HEK293T (cell line): ENCODE measurements at regions not wholly inside any gene's neighbourhood (a gene's known extent, or its start where the extent isn't known, plus 50 kb on each side); places are given as distances from the start of the nearest gene placed in this dataset.

ENCODE experiments used
- CTCF ChIA-PET: fragments of 350-600 bp; formaldehyde crosslinking; extraction: SDS; loops from one replicate; lab custom pipeline; 2021; ENCODE audit warnings: antibody characterized with exemption, inconsistent platforms; lab: Yijun Ruan, JAX
- POLR2A ChIA-PET: fragments of 350-600 bp; formaldehyde crosslinking; extraction: SDS; loops from one replicate; lab custom pipeline; 2020; ENCODE audit warnings: antibody characterized with exemption, inconsistent platforms; lab: Yijun Ruan, JAX
- DNase-seq: peaks from one replicate; pipeline ENCODE4 v3.0.0; 2012; ENCODE audit warnings: mixed read lengths; ENCODE audit errors: extremely low spot score
- ARNT ChIP-seq: fragments of 450-650 bp; IDR thresholded peaks from 2 replicates; pipeline ENCODE4 v1.6.1; 2017; ENCODE audit warnings: mild to moderate bottlenecking
- BHLHE40 ChIP-seq: fragments of 450-650 bp; IDR thresholded peaks from 2 replicates; pipeline ENCODE4 v1.6.1; 2016; ENCODE audit warnings: mild to moderate bottlenecking, moderate library complexity, borderline replicate concordance
- CTBP1 ChIP-seq: fragments of 450-650 bp; IDR thresholded peaks from 2 replicates; pipeline ENCODE4 v1.6.1; 2016; ENCODE audit warnings: borderline replicate concordance
- ELF4 ChIP-seq: fragments of 450-650 bp; IDR thresholded peaks from 2 replicates; pipeline ENCODE4 v1.6.1; 2017; ENCODE audit warnings: antibody characterized with exemption
- FOXA1 ChIP-seq: fragments of 450-650 bp; IDR thresholded peaks from 2 replicates; pipeline ENCODE4 v1.6.1; 2016; ENCODE audit warnings: mild to moderate bottlenecking
- FOXK2 ChIP-seq: fragments of 450-650 bp; IDR thresholded peaks from 2 replicates; pipeline ENCODE4 v1.6.1; 2016; ENCODE audit warnings: mild to moderate bottlenecking
- FOXM1 ChIP-seq: fragments of 450-650 bp; IDR thresholded peaks from 2 replicates; pipeline ENCODE4 v1.6.1; 2017; ENCODE audit warnings: mild to moderate bottlenecking, borderline replicate concordance
- HDGF ChIP-seq: fragments of 450-650 bp; IDR thresholded peaks from 2 replicates; pipeline ENCODE4 v1.6.1; 2017; ENCODE audit warnings: antibody characterized with exemption, borderline replicate concordance
- L3MBTL2 ChIP-seq: fragments of 450-650 bp; conservative IDR thresholded peaks from 2 replicates; pipeline ENCODE4 v1.6.1; 2016; ENCODE audit warnings: mild to moderate bottlenecking
- LEF1 ChIP-seq: fragments of 450-650 bp; IDR thresholded peaks from 2 replicates; pipeline ENCODE4 v1.6.1; 2017; ENCODE audit warnings: mild to moderate bottlenecking, borderline replicate concordance
- NFRKB ChIP-seq: fragments of 450-650 bp; IDR thresholded peaks from 2 replicates; pipeline ENCODE4 v1.6.1; 2016; ENCODE audit warnings: mild to moderate bottlenecking, moderate library complexity
- SP1 ChIP-seq: fragments of 450-650 bp; IDR thresholded peaks from 2 replicates; pipeline ENCODE4 v1.6.1; 2017
- SUZ12 ChIP-seq: fragments of 450-650 bp; IDR thresholded peaks from 2 replicates; pipeline ENCODE4 v1.6.1; 2016; ENCODE audit warnings: mild to moderate bottlenecking
- TARDBP ChIP-seq: fragments of 450-650 bp; IDR thresholded peaks from 2 replicates; pipeline ENCODE4 v1.6.1; 2016
- ZNF384 ChIP-seq: fragments of 450-650 bp; IDR thresholded peaks from 2 replicates; pipeline ENCODE4 v1.6.1; 2016
- TF ChIP-seq, protein P1 (sequence below): fragments of 450-650 bp; IDR thresholded peaks from 2 replicates; pipeline ENCODE4 v1.6.1; 2016

DNA sequence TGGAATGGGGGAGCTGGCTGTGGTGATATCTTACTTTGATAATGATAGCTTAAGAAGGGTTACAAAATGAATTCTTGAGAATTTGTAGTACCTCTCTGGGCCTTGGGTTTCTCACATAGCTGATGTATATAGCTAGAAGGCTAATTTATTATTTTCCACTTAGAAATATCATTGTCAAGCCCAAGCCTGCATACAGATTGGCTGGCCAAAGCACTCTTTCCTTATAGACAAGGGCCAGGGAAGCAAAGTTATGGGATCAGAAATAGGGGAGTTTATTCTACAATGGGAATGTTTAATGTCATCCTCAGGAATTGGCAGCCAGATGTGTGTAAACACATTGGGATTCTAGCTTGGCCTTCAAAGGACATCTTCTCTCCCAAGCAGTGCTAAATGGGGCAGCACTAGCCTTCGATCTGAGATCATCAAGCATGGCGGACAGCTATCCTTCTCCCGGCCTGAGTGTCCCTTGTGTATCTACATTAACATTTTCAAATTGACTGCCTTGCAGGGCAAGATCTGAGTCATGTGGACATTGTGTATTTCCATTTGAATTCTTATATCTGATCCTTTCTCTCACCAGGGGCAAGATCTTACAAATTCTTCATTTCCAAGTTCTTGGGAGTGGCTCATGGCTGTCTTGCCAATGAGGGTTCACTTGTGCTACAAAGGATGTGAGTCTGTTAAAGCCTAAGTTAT is 457.2 kb downstream of the ARHGEF28 start:
- no peak for TF ChIP-seq BHLHE40
- no peak for TF ChIP-seq ARNT
- TF ChIP-seq FOXA1 = no peak
- no peak for TF ChIP-seq FOXK2
- TF ChIP-seq SP1 = no peak
- no peak for TF ChIP-seq L3MBTL2
- no peak for TF ChIP-seq TARDBP
- CTCF ChIA-PET = no interaction called here
- no peak for DNase-seq
- POLR2A ChIA-PET = no interaction called here

GRCh38 chr5:74082512-74083055 is 456.6 kb downstream of the ARHGEF28 start:
- DNase-seq = no peak
- no peak for TF ChIP-seq SP1
- no peak for TF ChIP-seq HDGF
- TF ChIP-seq NFRKB = no peak
- TF ChIP-seq TARDBP = no peak
- ChIA-PET CTCF (no interaction called here), POLR2A (no interaction called here)

DNA sequence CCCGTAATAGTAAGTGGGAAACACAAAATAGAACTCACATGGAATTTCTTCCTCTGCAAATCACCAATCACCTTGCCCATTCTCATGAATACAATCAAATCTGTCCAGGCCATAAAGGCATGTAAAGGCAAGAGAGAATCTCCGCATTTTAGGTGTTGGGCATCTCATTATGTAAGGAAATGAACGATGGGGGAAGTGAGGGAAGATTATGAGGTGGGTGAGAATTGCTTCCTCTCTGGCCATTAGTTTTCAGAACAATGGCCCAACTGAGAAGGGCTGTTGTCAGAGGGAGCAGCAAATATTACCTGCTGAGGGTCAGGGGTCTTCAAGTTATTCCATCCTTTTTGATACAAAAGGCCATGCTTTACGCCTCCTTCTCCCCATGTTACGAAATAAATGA is 455.1 kb downstream of the ARHGEF28 start:
- no peak for DNase-seq
- ChIA-PET POLR2A (no interaction called here), CTCF (no interaction called here)
- no peak for TF ChIP-seq ARNT
- TF ChIP-seq SUZ12 = no peak

DNA sequence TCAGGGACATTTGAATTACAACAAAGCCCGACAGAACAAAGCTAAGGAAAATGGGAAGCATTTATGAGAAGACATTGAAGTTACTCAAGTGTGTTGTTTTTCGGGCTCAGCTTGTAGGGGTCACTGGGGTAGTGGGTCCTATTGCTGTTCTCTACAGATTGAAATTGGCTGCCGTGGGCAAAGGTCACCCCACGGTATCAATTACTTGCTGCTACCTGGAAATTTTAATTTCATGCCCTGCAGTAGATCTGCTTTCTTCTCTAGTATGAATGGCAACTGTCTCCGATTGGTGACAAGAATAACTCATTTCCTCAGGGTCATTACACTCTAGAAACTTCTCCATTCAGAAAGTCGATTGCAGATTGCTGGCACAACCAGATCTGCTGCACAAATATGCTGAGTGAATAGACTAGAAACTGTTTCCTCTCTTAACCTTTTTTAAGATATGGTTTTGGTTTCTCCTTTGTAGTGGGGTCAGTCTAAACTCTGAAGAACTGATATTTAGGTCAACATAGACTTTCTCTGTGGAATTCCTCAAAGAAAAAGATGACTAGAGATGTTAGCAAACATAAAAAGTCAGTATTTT is 454.1 kb downstream of the ARHGEF28 start:
- POLR2A ChIA-PET = no interaction called here
- TF ChIP-seq L3MBTL2 (no peak), ELF4 (no peak), BHLHE40 (no peak), NFRKB (no peak), SP1 (no peak), LEF1 (no peak), ARNT (no peak), ZNF384 (no peak), SUZ12 (no peak), FOXM1 (no peak), FOXA1 (no peak), TARDBP (no peak), CTBP1 (no peak), FOXK2 (no peak), HDGF (no peak)
- TF ChIP-seq, protein P1, sequence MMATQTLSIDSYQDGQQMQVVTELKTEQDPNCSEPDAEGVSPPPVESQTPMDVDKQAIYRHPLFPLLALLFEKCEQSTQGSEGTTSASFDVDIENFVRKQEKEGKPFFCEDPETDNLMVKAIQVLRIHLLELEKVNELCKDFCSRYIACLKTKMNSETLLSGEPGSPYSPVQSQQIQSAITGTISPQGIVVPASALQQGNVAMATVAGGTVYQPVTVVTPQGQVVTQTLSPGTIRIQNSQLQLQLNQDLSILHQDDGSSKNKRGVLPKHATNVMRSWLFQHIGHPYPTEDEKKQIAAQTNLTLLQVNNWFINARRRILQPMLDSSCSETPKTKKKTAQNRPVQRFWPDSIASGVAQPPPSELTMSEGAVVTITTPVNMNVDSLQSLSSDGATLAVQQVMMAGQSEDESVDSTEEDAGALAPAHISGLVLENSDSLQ = no peak
- CTCF ChIA-PET = no interaction called here
- DNase-seq = no peak

- POLR2A ChIA-PET = interaction anchor here (0.6 kb wide), 1 partner anchor 93 kb away, joined by 3 read pairs; no protein-coding TSS in a partner anchor
- DNase-seq = no peak
- CTCF ChIA-PET = no interaction called here
- no peak for TF ChIP-seq SUZ12
- TF ChIP-seq L3MBTL2 = no peak; the same call in 1 of the 2 replicates
- no peak for TF ChIP-seq BHLHE40
- TF ChIP-seq, protein P1 = no peak
- no peak for TF ChIP-seq FOXK2
- TF ChIP-seq HDGF = no peak
- TF ChIP-seq TARDBP = no peak
- no peak for TF ChIP-seq FOXM1
- no peak for TF ChIP-seq LEF1
- TF ChIP-seq FOXA1 = no peak
- TF ChIP-seq SP1 = no peak
- no peak for TF ChIP-seq ZNF384
- TF ChIP-seq ARNT = no peak
- TF ChIP-seq NFRKB = no peak
- no peak for TF ChIP-seq ELF4
Measured at GRCh38 chr5:74075501-74076484, 449.8 kb downstream of the ARHGEF28 start.

DNA sequence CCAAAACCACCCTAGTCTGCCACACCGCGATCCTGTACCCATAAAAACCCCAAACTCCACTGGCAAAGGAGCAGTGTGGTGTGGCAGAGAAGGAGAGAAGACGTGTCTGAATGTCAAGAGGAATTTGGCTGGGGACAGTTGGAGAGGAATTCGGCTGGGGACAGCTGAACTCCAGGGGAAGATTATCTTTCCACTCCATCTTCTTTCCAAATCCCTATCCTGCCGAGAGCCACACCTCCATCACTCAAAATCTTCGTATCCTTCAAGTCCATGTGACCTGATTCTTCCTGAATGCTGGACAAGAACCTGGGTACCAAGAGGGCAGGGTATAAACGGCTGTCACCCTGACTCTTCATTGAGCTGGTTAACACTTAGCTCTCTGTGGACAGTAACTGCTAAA is 448.1 kb downstream of the ARHGEF28 start:
- TF ChIP-seq SP1 (no peak), ZNF384 (no peak), SUZ12 (no peak), TARDBP (no peak), FOXM1 (no peak), HDGF (no peak), LEF1 (no peak), ARNT (no peak), ELF4 (no peak), L3MBTL2 (no peak), BHLHE40 (no peak), FOXK2 (no peak), NFRKB (no peak), FOXA1 (no peak), CTBP1 (no peak)
- TF ChIP-seq, protein P1 = no peak
- no peak for DNase-seq
- CTCF ChIA-PET = no interaction called here
- POLR2A ChIA-PET = no interaction called here
